Esophagus muscularis mucosa (tissue), 4 donors: ENCODE measurements at regions not wholly inside any gene's neighbourhood (a gene's known extent, or its start where the extent isn't known, plus 50 kb on each side); places are given as distances from the start of the nearest gene placed in this dataset.

ENCODE experiments used
- CTCF ChIP-seq, 3 experiments: fragments of 200-600 bp in 2 of 3; fragments of 450-650 bp in 1 of 3; sonication (generic) in 2 of 3; IDR thresholded peaks; one replicate each; pipeline ENCODE4 v1.5.1; 2017 to 2019; ENCODE audit warnings: antibody characterized with exemption in 3 of 3, mild to moderate bottlenecking in 2 of 3, moderate library complexity in 1 of 3
- EP300 ChIP-seq: sonication (generic); formaldehyde crosslinking; IDR thresholded peaks from one replicate; pipeline ENCODE4 v1.6.1; 2017; ENCODE audit warnings: antibody characterized with exemption
- POLR2A ChIP-seq: fragments of 450-650 bp; IDR thresholded peaks from one replicate; pipeline ENCODE4 v1.6.1; 2017; ENCODE audit warnings: antibody characterized with exemption, moderate library complexity, mild to moderate bottlenecking, low read depth
- POLR2AphosphoS5 ChIP-seq, 2 donors: sonication (generic); formaldehyde crosslinking; IDR thresholded peaks; one replicate each; pipeline ENCODE4 v1.6.1; 2017; ENCODE audit warnings: antibody characterized with exemption in 2 of 2

- TF ChIP-seq POLR2AphosphoS5 (IDR thresholded peaks at IDR 0.05) (no peak), EP300 (no peak), CTCF (IDR thresholded peaks at IDR 0.05) (no peak), POLR2A (no peak)
These were observed 282.5 kb upstream of the EPHA3 start for GRCh38 chr3:88824666-88825564.
